Liver (tissue), 3 donors: ENCODE measurements at regions not wholly inside any gene's neighbourhood (a gene's known extent, or its start where the extent isn't known, plus 50 kb on each side); places are given as distances from the start of the nearest gene placed in this dataset.

Experiments used
- FOXA1 ChIP-seq: IDR thresholded peaks from 2 replicates; pipeline ENCODE4 v1.6.1; 2016; ENCODE audit warnings: antibody characterized with exemption
- GABPA ChIP-seq, 2 donors: IDR thresholded peaks in 1 of 2; conservative IDR thresholded peaks in 1 of 2; 2 replicates each; pipeline ENCODE4 v1.6.1; 2016; ENCODE audit warnings: antibody characterized with exemption in 2 of 2, mild to moderate bottlenecking in 1 of 2, moderate library complexity in 1 of 2
- JUND ChIP-seq, 2 donors: IDR thresholded peaks; 2 replicates each; pipeline ENCODE4 v1.6.1; 2016; ENCODE audit warnings: antibody characterized with exemption in 2 of 2
- RAD21 ChIP-seq, 2 donors: IDR thresholded peaks; 2 replicates each; pipeline ENCODE4 v1.6.1; 2016; ENCODE audit warnings: antibody characterized with exemption in 2 of 2, mild to moderate bottlenecking in 2 of 2
- RXRA ChIP-seq, 2 donors: IDR thresholded peaks; 2 replicates each; pipeline ENCODE4 v1.6.1; 2017 to 2018; ENCODE audit warnings: antibody characterized with exemption in 2 of 2, mild to moderate bottlenecking in 1 of 2
- SP1 ChIP-seq: IDR thresholded peaks from 2 replicates; pipeline ENCODE4 v1.6.1; 2018; ENCODE audit warnings: antibody characterized with exemption, mild to moderate bottlenecking
- TAF1 ChIP-seq: conservative IDR thresholded peaks from 2 replicates; pipeline ENCODE4 v1.6.1; 2016; ENCODE audit warnings: antibody characterized with exemption, mild to moderate bottlenecking
- YY1 ChIP-seq: IDR thresholded peaks from 2 replicates; pipeline ENCODE4 v1.6.1; 2016; ENCODE audit warnings: antibody characterized with exemption, mild to moderate bottlenecking
- TF ChIP-seq, protein P1 (sequence below): fragments of 150-350 bp; IDR thresholded peaks from 2 replicates; pipeline ENCODE4 v1.5.1; 2017; ENCODE audit warnings: improper control_type of control experiment, low read depth, low read length; ENCODE audit not compliant: missing input control
- TF ChIP-seq, protein P2 (sequence below): IDR thresholded peaks from 2 replicates; pipeline ENCODE4 v1.6.1; 2016; ENCODE audit warnings: antibody characterized with exemption
- TF ChIP-seq, protein P3 (sequence below): IDR thresholded peaks from 2 replicates; pipeline ENCODE4 v1.6.1; 2016; ENCODE audit warnings: antibody characterized with exemption
- TF ChIP-seq, protein P4 (sequence below): IDR thresholded peaks from 2 replicates; pipeline ENCODE4 v1.6.1; 2016; ENCODE audit warnings: antibody characterized with exemption
- TF ChIP-seq, protein P5 (sequence below): IDR thresholded peaks from 2 replicates; pipeline ENCODE4 v1.6.1; 2016; ENCODE audit warnings: antibody characterized with exemption, mild to moderate bottlenecking
- donor health status: healthy.
- donor health status: healthy.

DNA sequence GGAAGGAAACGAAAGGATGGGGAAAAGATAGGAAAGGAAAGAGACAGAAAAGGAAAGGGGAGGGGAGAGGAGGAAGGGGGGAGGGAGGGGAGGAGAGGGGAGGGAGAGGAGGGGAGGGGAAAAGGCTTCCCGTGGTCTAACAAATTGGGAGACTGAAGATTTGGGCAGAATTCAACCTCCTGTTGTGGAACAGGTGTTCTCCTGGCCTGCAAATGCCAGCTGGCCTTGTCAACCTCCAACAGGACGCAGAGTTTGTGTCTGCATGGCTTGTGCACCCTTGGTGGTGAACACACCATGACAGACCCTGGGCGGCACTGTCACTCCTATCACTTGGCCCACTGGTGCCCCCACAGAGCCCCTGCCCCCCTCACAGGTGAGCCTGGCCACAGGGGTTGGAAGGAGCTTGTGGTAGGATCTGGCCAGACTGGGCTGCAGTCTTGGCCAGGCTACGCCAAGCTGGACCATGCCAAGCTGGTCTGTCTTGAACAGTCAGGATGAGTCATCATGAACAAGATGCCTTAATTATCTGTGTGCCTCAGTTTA is 321.6 kb downstream of the BCL11B start:
- TF ChIP-seq SP1 (no peak), FOXA1 (no peak), TAF1 (no peak), JUND (IDR thresholded peaks at IDR 0.05) (no peak), RXRA (IDR thresholded peaks at IDR 0.05) (no peak), RAD21 (IDR thresholded peaks at IDR 0.05) (no peak), GABPA (IDR thresholded peaks at IDR 0.05 in 1 of 2, conservative IDR thresholded peaks at IDR 0.05 in 1 of 2) (no peak), YY1 (no peak)
- TF ChIP-seq, protein P1, sequence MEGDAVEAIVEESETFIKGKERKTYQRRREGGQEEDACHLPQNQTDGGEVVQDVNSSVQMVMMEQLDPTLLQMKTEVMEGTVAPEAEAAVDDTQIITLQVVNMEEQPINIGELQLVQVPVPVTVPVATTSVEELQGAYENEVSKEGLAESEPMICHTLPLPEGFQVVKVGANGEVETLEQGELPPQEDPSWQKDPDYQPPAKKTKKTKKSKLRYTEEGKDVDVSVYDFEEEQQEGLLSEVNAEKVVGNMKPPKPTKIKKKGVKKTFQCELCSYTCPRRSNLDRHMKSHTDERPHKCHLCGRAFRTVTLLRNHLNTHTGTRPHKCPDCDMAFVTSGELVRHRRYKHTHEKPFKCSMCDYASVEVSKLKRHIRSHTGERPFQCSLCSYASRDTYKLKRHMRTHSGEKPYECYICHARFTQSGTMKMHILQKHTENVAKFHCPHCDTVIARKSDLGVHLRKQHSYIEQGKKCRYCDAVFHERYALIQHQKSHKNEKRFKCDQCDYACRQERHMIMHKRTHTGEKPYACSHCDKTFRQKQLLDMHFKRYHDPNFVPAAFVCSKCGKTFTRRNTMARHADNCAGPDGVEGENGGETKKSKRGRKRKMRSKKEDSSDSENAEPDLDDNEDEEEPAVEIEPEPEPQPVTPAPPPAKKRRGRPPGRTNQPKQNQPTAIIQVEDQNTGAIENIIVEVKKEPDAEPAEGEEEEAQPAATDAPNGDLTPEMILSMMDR, result no peak
- TF ChIP-seq, protein P2, sequence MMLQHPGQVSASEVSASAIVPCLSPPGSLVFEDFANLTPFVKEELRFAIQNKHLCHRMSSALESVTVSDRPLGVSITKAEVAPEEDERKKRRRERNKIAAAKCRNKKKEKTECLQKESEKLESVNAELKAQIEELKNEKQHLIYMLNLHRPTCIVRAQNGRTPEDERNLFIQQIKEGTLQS, result no peak
- TF ChIP-seq, protein P3, sequence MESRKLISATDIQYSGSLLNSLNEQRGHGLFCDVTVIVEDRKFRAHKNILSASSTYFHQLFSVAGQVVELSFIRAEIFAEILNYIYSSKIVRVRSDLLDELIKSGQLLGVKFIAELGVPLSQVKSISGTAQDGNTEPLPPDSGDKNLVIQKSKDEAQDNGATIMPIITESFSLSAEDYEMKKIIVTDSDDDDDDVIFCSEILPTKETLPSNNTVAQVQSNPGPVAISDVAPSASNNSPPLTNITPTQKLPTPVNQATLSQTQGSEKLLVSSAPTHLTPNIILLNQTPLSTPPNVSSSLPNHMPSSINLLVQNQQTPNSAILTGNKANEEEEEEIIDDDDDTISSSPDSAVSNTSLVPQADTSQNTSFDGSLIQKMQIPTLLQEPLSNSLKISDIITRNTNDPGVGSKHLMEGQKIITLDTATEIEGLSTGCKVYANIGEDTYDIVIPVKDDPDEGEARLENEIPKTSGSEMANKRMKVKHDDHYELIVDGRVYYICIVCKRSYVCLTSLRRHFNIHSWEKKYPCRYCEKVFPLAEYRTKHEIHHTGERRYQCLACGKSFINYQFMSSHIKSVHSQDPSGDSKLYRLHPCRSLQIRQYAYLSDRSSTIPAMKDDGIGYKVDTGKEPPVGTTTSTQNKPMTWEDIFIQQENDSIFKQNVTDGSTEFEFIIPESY, result no peak
- TF ChIP-seq, protein P4, sequence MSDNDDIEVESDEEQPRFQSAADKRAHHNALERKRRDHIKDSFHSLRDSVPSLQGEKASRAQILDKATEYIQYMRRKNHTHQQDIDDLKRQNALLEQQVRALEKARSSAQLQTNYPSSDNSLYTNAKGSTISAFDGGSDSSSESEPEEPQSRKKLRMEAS, result no peak
- TF ChIP-seq, protein P5, sequence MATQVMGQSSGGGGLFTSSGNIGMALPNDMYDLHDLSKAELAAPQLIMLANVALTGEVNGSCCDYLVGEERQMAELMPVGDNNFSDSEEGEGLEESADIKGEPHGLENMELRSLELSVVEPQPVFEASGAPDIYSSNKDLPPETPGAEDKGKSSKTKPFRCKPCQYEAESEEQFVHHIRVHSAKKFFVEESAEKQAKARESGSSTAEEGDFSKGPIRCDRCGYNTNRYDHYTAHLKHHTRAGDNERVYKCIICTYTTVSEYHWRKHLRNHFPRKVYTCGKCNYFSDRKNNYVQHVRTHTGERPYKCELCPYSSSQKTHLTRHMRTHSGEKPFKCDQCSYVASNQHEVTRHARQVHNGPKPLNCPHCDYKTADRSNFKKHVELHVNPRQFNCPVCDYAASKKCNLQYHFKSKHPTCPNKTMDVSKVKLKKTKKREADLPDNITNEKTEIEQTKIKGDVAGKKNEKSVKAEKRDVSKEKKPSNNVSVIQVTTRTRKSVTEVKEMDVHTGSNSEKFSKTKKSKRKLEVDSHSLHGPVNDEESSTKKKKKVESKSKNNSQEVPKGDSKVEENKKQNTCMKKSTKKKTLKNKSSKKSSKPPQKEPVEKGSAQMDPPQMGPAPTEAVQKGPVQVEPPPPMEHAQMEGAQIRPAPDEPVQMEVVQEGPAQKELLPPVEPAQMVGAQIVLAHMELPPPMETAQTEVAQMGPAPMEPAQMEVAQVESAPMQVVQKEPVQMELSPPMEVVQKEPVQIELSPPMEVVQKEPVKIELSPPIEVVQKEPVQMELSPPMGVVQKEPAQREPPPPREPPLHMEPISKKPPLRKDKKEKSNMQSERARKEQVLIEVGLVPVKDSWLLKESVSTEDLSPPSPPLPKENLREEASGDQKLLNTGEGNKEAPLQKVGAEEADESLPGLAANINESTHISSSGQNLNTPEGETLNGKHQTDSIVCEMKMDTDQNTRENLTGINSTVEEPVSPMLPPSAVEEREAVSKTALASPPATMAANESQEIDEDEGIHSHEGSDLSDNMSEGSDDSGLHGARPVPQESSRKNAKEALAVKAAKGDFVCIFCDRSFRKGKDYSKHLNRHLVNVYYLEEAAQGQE, result no peak
